ENCODE measurements at regions not wholly inside any gene's neighbourhood (a gene's known extent, or its start where the extent isn't known, plus 50 kb on each side); places are given as distances from the start of the nearest gene placed in this dataset.

DNA sequence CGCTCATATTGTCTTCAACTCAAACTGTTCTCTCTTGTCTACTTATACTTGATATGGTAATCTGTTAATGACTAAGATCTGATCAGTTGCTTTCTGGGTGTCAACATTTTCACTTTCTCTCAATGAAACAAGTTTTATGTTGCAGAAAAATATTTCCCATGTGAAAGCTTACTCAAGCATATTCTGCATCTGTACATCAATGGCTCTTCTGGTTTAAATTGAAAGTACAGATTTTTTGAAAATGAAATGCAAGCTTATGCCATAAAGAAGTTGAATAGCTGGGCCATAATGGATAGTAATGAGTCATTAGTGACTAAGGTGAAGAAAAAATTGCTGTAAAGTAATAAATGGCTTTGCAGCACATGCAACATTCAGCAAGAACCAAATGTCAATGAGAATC is 140.7 kb downstream of the BCHE start:
- Histone ChIP-seq H3K36me3 (replicated peaks in 1 of 2; ENCODE audit: control insufficient read depth in 2 of 2, insufficient read depth in 2 of 2, low read length in 2 of 2) (no peaks in the 10 kb centered on the region), H4K8ac (ENCODE audit: low read depth, low read length) (no peak overlapping the region), H2BK120ac (ENCODE audit: low read depth, low read length) (no peak overlapping the region), H2BK15ac (ENCODE audit: low read length) (no peak overlapping the region), H3K4me2 (ENCODE audit: insufficient read depth, low read length, poor library complexity, severe bottlenecking) (no peak overlapping the region), H3K23ac (ENCODE audit: low read depth, low read length, poor library complexity) (no peak overlapping the region), H3K4me3 (ENCODE audit: low read length in 2 of 2) (no peak overlapping the region), H3K14ac (ENCODE audit: low read length) (no peak overlapping the region), H2AFZ (ENCODE audit: low read length) (no peak overlapping the region), H3K27me3 (ENCODE audit: control insufficient read depth in 3 of 3, insufficient read depth in 3 of 3, low read depth in 1 of 3, low read length in 3 of 3) (no peaks in the 10 kb centered on the region), H3K9ac (ENCODE audit: low read depth, low read length, poor library complexity) (no peak overlapping the region), H3K79me1 (ENCODE audit: low read depth, low read length) (no peaks in the 10 kb centered on the region), H2BK12ac (ENCODE audit: low read length) (no peak overlapping the region), H2AK5ac (ENCODE audit: low read depth, low read length) (no peak overlapping the region), H3K18ac (ENCODE audit: low read length) (no peak overlapping the region), H2BK5ac (ENCODE audit: low read length) (no peak overlapping the region), H3K4me1 (ENCODE audit: control insufficient read depth in 2 of 2, insufficient read depth in 1 of 2, low read depth in 1 of 2, low read length in 2 of 2) (no peaks in the 10 kb centered on the region), H3K27ac (replicated peaks; ENCODE audit: low read length) (no peak overlapping the region), H3K9me3 (replicated peaks in 1 of 2; ENCODE audit: control insufficient read depth in 2 of 2, insufficient read depth in 1 of 2, low read depth in 1 of 2, low read length in 2 of 2) (peaks cover 0 to 1% of the 10 kb centered on the region in 2 donors), H3K4ac (ENCODE audit: low read length) (no peak overlapping the region), H4K91ac (ENCODE audit: low read depth, low read length, poor library complexity) (no peak overlapping the region)
- WGBS, 2 donors (ENCODE audit: extremely low coverage in 2 of 2, insufficient read length in 2 of 2, insufficient replicate concordance in 1 of 2) = no CpG with 5 or more reads among the region's 1 CpG
- no peak for DNase-seq (ENCODE audit: low spot score)

DNA sequence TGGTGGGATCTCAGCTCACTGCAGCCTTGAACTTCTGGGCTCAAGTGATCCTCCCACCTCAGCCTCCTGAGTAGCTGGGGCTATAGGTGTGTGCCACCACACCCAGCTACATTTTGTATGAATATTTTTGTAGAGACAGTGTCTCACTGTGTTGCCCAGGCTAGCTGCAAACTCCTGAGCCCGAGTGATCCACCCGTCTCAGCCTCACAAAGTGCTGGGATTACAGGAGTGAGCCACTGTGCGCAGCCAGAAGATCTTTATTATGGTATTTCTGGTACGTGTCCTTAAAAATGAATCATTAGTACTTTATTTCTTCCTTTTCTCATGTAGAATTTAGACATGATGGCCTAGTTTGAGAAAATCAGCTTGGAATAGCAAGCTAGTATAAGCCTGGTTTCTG is 153.3 kb downstream of the BCHE start:
- H3K36me3 ChIP-seq (replicated peaks in 1 of 2; ENCODE audit: control insufficient read depth in 2 of 2, insufficient read depth in 2 of 2, low read length in 2 of 2) = no peaks in the 10 kb centered on the region
- H3K14ac ChIP-seq (ENCODE audit: low read length) = no peak overlapping the region
- no peaks in the 10 kb centered on the region for H3K27me3 ChIP-seq (ENCODE audit: control insufficient read depth in 3 of 3, insufficient read depth in 3 of 3, low read depth in 1 of 3, low read length in 3 of 3)
- no peaks in the 10 kb centered on the region for H3K9me3 ChIP-seq (replicated peaks in 1 of 2; ENCODE audit: control insufficient read depth in 2 of 2, insufficient read depth in 1 of 2, low read depth in 1 of 2, low read length in 2 of 2)
- WGBS, 2 donors (ENCODE audit: extremely low coverage in 2 of 2, insufficient read length in 2 of 2, insufficient replicate concordance in 1 of 2) = no CpG with 5 or more reads among the region's 4 CpGs
- H3K23ac ChIP-seq (ENCODE audit: low read depth, low read length, poor library complexity) = no peak overlapping the region
- no peak overlapping the region for H2AK5ac ChIP-seq (ENCODE audit: low read depth, low read length)
- H4K91ac ChIP-seq (ENCODE audit: low read depth, low read length, poor library complexity) = no peak overlapping the region
- H3K4me3 ChIP-seq (ENCODE audit: low read length in 2 of 2) = no peak overlapping the region
- no peak overlapping the region for H3K18ac ChIP-seq (ENCODE audit: low read length)
- H3K27ac ChIP-seq (replicated peaks; ENCODE audit: low read length) = no peak overlapping the region
- peaks cover 0 to 3% of the 10 kb centered on the region in 2 donors for H3K4me1 ChIP-seq (ENCODE audit: control insufficient read depth in 2 of 2, insufficient read depth in 1 of 2, low read depth in 1 of 2, low read length in 2 of 2)
- H3K4ac ChIP-seq (ENCODE audit: low read length) = no peak overlapping the region
- H2BK120ac ChIP-seq (ENCODE audit: low read depth, low read length) = no peak overlapping the region
- no peak overlapping the region for H2BK5ac ChIP-seq (ENCODE audit: low read length)
- DNase-seq (ENCODE audit: low spot score) = no peak
- no peak overlapping the region for H2BK15ac ChIP-seq (ENCODE audit: low read length)
- H3K79me1 ChIP-seq (ENCODE audit: low read depth, low read length) = no peaks in the 10 kb centered on the region
- no peak overlapping the region for H2BK12ac ChIP-seq (ENCODE audit: low read length)
- H2AFZ ChIP-seq (ENCODE audit: low read length) = no peak overlapping the region
- no peak overlapping the region for H4K8ac ChIP-seq (ENCODE audit: low read depth, low read length)
- H3K4me2 ChIP-seq (ENCODE audit: insufficient read depth, low read length, poor library complexity, severe bottlenecking) = no peak overlapping the region
- H3K9ac ChIP-seq (ENCODE audit: low read depth, low read length, poor library complexity) = no peak overlapping the region

DNA sequence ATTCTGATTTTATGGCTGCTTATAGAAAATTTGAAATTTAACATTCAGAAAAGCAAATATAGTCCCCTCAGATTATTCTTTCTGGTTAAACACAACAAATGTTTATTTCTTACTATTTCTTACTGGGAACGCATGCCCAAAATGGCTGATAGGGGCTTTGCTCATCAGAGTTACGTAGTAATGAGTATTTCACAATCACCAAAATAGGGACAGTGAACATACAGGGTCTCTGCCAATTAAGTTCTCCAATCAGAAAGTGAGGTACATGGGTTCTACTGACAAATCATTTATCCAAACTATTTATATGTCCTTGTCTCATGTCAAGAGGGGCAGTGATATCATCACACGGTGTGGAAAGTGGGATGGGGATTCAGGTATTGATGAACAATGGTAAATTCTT is 154.5 kb downstream of the BCHE start:
- Histone ChIP-seq H3K4me2 (ENCODE audit: insufficient read depth, low read length, poor library complexity, severe bottlenecking) (no peak overlapping the region), H2AK5ac (ENCODE audit: low read depth, low read length) (no peak overlapping the region), H3K27ac (replicated peaks; ENCODE audit: low read length) (no peak overlapping the region), H3K14ac (ENCODE audit: low read length) (no peak overlapping the region), H3K4me1 (ENCODE audit: control insufficient read depth in 2 of 2, insufficient read depth in 1 of 2, low read depth in 1 of 2, low read length in 2 of 2) (peaks cover 0 to 3% of the 10 kb centered on the region in 2 donors), H3K36me3 (replicated peaks in 1 of 2; ENCODE audit: control insufficient read depth in 2 of 2, insufficient read depth in 2 of 2, low read length in 2 of 2) (no peaks in the 10 kb centered on the region), H2AFZ (ENCODE audit: low read length) (no peak overlapping the region), H4K8ac (ENCODE audit: low read depth, low read length) (no peak overlapping the region), H2BK12ac (ENCODE audit: low read length) (no peak overlapping the region), H3K27me3 (ENCODE audit: control insufficient read depth in 3 of 3, insufficient read depth in 3 of 3, low read depth in 1 of 3, low read length in 3 of 3) (no peaks in the 10 kb centered on the region), H2BK15ac (ENCODE audit: low read length) (no peak overlapping the region), H3K4me3 (ENCODE audit: low read length in 2 of 2) (no peak overlapping the region), H3K79me1 (ENCODE audit: low read depth, low read length) (no peaks in the 10 kb centered on the region), H3K18ac (ENCODE audit: low read length) (no peak overlapping the region), H3K9me3 (replicated peaks in 1 of 2; ENCODE audit: control insufficient read depth in 2 of 2, insufficient read depth in 1 of 2, low read depth in 1 of 2, low read length in 2 of 2) (no peaks in the 10 kb centered on the region), H3K9ac (ENCODE audit: low read depth, low read length, poor library complexity) (no peak overlapping the region), H2BK120ac (ENCODE audit: low read depth, low read length) (no peak overlapping the region), H4K91ac (ENCODE audit: low read depth, low read length, poor library complexity) (no peak overlapping the region), H2BK5ac (ENCODE audit: low read length) (no peak overlapping the region), H3K23ac (ENCODE audit: low read depth, low read length, poor library complexity) (no peak overlapping the region), H3K4ac (ENCODE audit: low read length) (no peak overlapping the region)
- WGBS, 2 donors (ENCODE audit: extremely low coverage in 2 of 2, insufficient read length in 2 of 2, insufficient replicate concordance in 1 of 2) = no CpG with 5 or more reads among the region's 3 CpGs
- DNase-seq (ENCODE audit: low spot score) = no peak

DNA sequence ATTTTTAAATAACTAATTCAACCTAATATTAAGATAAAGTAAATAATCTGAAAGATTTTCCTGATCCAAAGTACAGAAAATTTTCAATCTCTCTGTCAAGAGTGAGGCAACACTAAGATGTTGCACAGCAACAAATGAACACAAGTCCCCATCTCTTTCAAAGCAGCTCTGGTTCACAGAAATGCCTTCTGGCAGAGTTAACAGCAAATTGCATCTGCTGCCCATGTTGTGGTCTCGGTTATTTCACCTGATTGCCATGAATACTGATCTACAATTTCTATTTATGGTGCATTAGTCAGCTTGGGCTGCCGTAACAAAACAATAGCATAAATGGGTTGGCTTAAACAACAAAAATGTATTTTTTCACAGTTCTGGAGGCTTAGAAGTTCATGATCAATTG is 167.3 kb downstream of the BCHE start:
- H3K14ac ChIP-seq (ENCODE audit: low read length) = no peak overlapping the region
- no peak overlapping the region for H3K4me3 ChIP-seq (ENCODE audit: low read length in 2 of 2)
- no peak overlapping the region for H3K4ac ChIP-seq (ENCODE audit: low read length)
- no peak overlapping the region for H2AFZ ChIP-seq (ENCODE audit: low read length)
- no peak overlapping the region for H3K4me2 ChIP-seq (ENCODE audit: insufficient read depth, low read length, poor library complexity, severe bottlenecking)
- no peak overlapping the region for H4K91ac ChIP-seq (ENCODE audit: low read depth, low read length, poor library complexity)
- H3K23ac ChIP-seq (ENCODE audit: low read depth, low read length, poor library complexity) = no peak overlapping the region
- H2BK120ac ChIP-seq (ENCODE audit: low read depth, low read length) = no peak overlapping the region
- DNase-seq (ENCODE audit: low spot score) = no peak
- no peak overlapping the region for H2BK5ac ChIP-seq (ENCODE audit: low read length)
- H3K4me1 ChIP-seq (ENCODE audit: control insufficient read depth in 2 of 2, insufficient read depth in 1 of 2, low read depth in 1 of 2, low read length in 2 of 2) = no peaks in the 10 kb centered on the region
- H3K27me3 ChIP-seq (ENCODE audit: control insufficient read depth in 3 of 3, insufficient read depth in 3 of 3, low read depth in 1 of 3, low read length in 3 of 3) = no peaks in the 10 kb centered on the region
- H3K18ac ChIP-seq (ENCODE audit: low read length) = no peak overlapping the region
- H3K27ac ChIP-seq (replicated peaks; ENCODE audit: low read length) = no peak overlapping the region
- H2AK5ac ChIP-seq (ENCODE audit: low read depth, low read length) = no peak overlapping the region
- H3K9ac ChIP-seq (ENCODE audit: low read depth, low read length, poor library complexity) = no peak overlapping the region
- no peak overlapping the region for H4K8ac ChIP-seq (ENCODE audit: low read depth, low read length)
- no peaks in the 10 kb centered on the region for H3K79me1 ChIP-seq (ENCODE audit: low read depth, low read length)
- peaks cover 0 to 5% of the 10 kb centered on the region in 2 donors for H3K9me3 ChIP-seq (replicated peaks in 1 of 2; ENCODE audit: control insufficient read depth in 2 of 2, insufficient read depth in 1 of 2, low read depth in 1 of 2, low read length in 2 of 2)
- no CpG with 5 or more reads among the region's 2 CpGs for WGBS, 2 donors (ENCODE audit: extremely low coverage in 2 of 2, insufficient read length in 2 of 2, insufficient replicate concordance in 1 of 2)
- H3K36me3 ChIP-seq (replicated peaks in 1 of 2; ENCODE audit: control insufficient read depth in 2 of 2, insufficient read depth in 2 of 2, low read length in 2 of 2) = no peaks in the 10 kb centered on the region
- H2BK15ac ChIP-seq (ENCODE audit: low read length) = no peak overlapping the region
- no peak overlapping the region for H2BK12ac ChIP-seq (ENCODE audit: low read length)
